ENCODE measurements at regions not wholly inside any gene's neighbourhood (a gene's known extent, or its start where the extent isn't known, plus 50 kb on each side); places are given as distances from the start of the nearest gene placed in this dataset.

DNA sequence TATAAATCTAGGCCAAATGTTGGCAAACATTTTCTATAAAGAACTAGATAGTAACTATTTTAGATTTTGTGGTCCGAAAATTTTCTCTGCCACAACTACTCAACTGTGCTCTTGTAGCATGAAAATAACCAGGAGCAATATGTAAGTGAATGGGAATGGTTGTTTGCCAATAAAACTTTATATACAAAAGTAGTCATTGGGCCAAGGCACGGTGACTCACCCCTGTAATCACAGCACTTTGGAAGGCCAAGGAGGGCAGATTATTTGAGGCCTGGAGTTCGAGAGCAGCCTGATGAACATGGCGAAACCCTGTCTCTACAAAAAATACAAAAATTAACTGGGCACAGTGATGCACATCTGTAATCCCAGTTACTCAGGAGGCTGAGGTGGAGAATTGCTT is 617.1 kb downstream of the EPM2A start:
- CTCF ChIA-PET: no interaction called here
- DNase-seq (no peak), ATAC-seq (no peak)
- H3K27ac ChIP-seq (ENCODE audit: low read length): no peak overlapping the region
- H2AFZ ChIP-seq (ENCODE audit: low read length): no peak overlapping the region
- TF ChIP-seq CTCF (conservative IDR thresholded peaks at IDR 0.05; ENCODE audit: low read depth, low read length): no peak
- no peak for TF ChIP-seq EZH2phosphoT487 (IDR thresholded peaks at IDR 0.05; ENCODE audit: borderline replicate concordance, low read length)
- TF ChIP-seq EZH2 (IDR thresholded peaks at IDR 0.05; ENCODE audit: low read length, unreplicated experiment): no peak
- no peak overlapping the region for H3K9ac ChIP-seq (ENCODE audit: low read length)
- H3K9me3 ChIP-seq (ENCODE audit: low read length): no peaks in the 10 kb centered on the region
- intact Hi-C loops (cut with micrococcal nuclease): no loop called here
- H3F3A ChIP-seq (ENCODE audit: low read length, unreplicated experiment): no peaks in the 10 kb centered on the region
- H3K4me2 ChIP-seq (ENCODE audit: low read length): no peak overlapping the region
- no peaks in the 10 kb centered on the region for H3K9me2 ChIP-seq (replicated peaks; ENCODE audit: low read length)
- H3K36me3 ChIP-seq (ENCODE audit: low read depth, low read length): no peaks in the 10 kb centered on the region
- POLR2A ChIA-PET (ENCODE audit: unreplicated experiment): no interaction called here
- no peak overlapping the region for H3K4me3 ChIP-seq (ENCODE audit: low read length)
- no peaks in the 10 kb centered on the region for H3K4me1 ChIP-seq (ENCODE audit: insufficient read depth, low read length)
- H3K27me3 ChIP-seq (ENCODE audit: low read length): no peaks in the 10 kb centered on the region
- no TSS peak for BruUV-seq (replicated peaks)
- no peaks in the 10 kb centered on the region for H4K20me1 ChIP-seq (ENCODE audit: low read length)
- H3K79me2 ChIP-seq (ENCODE audit: low read length): no peaks in the 10 kb centered on the region

DNA sequence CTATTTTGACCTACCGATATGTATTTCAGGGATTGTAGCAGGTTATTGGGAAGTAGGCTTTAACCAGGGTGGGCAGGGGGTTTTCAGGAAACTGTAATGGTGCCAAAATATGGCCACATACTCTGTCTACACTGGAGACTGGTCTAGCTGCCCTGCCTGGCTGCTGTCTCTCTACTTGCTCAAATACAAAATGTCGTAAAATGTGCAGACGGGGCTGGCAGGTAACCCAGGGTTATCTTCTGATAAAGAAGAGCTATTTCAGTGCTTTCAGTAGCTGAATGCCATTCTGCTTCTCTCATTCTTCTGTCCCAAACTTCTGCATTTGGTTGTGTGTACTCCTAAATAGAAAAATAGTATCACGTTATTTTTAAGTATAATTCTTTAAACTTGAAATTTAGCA is 616.2 kb downstream of the EPM2A start:
- Histone ChIP-seq H3K4me2 (ENCODE audit: low read length) (no peak overlapping the region), H3K9me2 (replicated peaks; ENCODE audit: low read length) (no peaks in the 10 kb centered on the region), H3F3A (ENCODE audit: low read length, unreplicated experiment) (no peaks in the 10 kb centered on the region), H3K79me2 (ENCODE audit: low read length) (no peaks in the 10 kb centered on the region), H3K9ac (ENCODE audit: low read length) (no peak overlapping the region), H3K27ac (ENCODE audit: low read length) (no peak overlapping the region), H2AFZ (ENCODE audit: low read length) (no peak overlapping the region), H3K4me3 (ENCODE audit: low read length) (no peak overlapping the region), H3K4me1 (ENCODE audit: insufficient read depth, low read length) (no peaks in the 10 kb centered on the region), H3K9me3 (ENCODE audit: low read length) (no peaks in the 10 kb centered on the region), H4K20me1 (ENCODE audit: low read length) (no peaks in the 10 kb centered on the region), H3K36me3 (ENCODE audit: low read depth, low read length) (no peaks in the 10 kb centered on the region), H3K27me3 (ENCODE audit: low read length) (no peaks in the 10 kb centered on the region)
- ATAC-seq (no peak), DNase-seq (no peak)
- POLR2A ChIA-PET (ENCODE audit: unreplicated experiment): no interaction called here
- intact Hi-C loops (cut with micrococcal nuclease): no loop called here
- TF ChIP-seq EZH2 (IDR thresholded peaks at IDR 0.05; ENCODE audit: low read length, unreplicated experiment) (no peak), EZH2phosphoT487 (IDR thresholded peaks at IDR 0.05; ENCODE audit: borderline replicate concordance, low read length) (no peak), CTCF (conservative IDR thresholded peaks at IDR 0.05; ENCODE audit: low read depth, low read length) (no peak)
- BruUV-seq (replicated peaks): no TSS peak
- CTCF ChIA-PET: no interaction called here

- H3K9me3 ChIP-seq (ENCODE audit: low read length): no peaks in the 10 kb centered on the region
- H3K9me2 ChIP-seq (replicated peaks; ENCODE audit: low read length): no peaks in the 10 kb centered on the region
- no peaks in the 10 kb centered on the region for H3K36me3 ChIP-seq (ENCODE audit: low read depth, low read length)
- no peak overlapping the region for H3K27ac ChIP-seq (ENCODE audit: low read length)
- no TSS peak for BruUV-seq (replicated peaks)
- no peaks in the 10 kb centered on the region for H3K27me3 ChIP-seq (ENCODE audit: low read length)
- H3K4me3 ChIP-seq (ENCODE audit: low read length): no peak overlapping the region
- no peaks in the 10 kb centered on the region for H3K79me2 ChIP-seq (ENCODE audit: low read length)
- H3K9ac ChIP-seq (ENCODE audit: low read length): no peak overlapping the region
- ChIA-PET CTCF (no interaction called here), POLR2A (ENCODE audit: unreplicated experiment) (no interaction called here)
- H4K20me1 ChIP-seq (ENCODE audit: low read length): no peaks in the 10 kb centered on the region
- DNase-seq (no peak), ATAC-seq (no peak)
- H3K4me1 ChIP-seq (ENCODE audit: insufficient read depth, low read length): no peaks in the 10 kb centered on the region
- TF ChIP-seq CTCF (conservative IDR thresholded peaks at IDR 0.05; ENCODE audit: low read depth, low read length) (no peak), EZH2phosphoT487 (IDR thresholded peaks at IDR 0.05; ENCODE audit: borderline replicate concordance, low read length) (no peak), EZH2 (IDR thresholded peaks at IDR 0.05; ENCODE audit: low read length, unreplicated experiment) (no peak)
- intact Hi-C loops (cut with micrococcal nuclease): no loop called here
- no peaks in the 10 kb centered on the region for H3F3A ChIP-seq (ENCODE audit: low read length, unreplicated experiment)
- H3K4me2 ChIP-seq (ENCODE audit: low read length): no peak overlapping the region
- no peak overlapping the region for H2AFZ ChIP-seq (ENCODE audit: low read length)
Measured at GRCh38 chr6:145132709-145133108, 602.6 kb downstream of the EPM2A start.

All from PC-3 (cell line).